ENCODE measurements at regions not wholly inside any gene's neighbourhood (a gene's known extent, or its start where the extent isn't known, plus 50 kb on each side); places are given as distances from the start of the nearest gene placed in this dataset.

DNA sequence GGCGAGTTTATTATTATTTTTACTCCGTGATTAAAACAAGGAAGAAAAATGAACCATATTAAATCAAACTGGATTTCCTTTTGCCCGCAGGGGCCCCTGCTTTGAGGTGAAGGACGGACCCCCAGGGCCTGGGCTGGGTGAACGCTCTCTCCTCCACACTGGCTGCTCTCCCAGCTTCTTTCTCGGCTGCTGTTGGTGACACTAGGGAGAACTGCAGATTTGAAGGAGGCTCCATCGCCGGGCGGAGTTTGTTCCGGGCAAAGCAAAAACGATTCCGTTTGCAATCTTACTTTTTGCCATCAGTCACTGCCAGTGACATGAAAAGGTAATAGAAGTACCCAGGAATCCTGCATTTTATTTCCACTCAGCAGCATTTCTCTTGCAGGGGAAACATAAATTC is 221.6 kb upstream of the SDK2 start:
- no peaks in the 10 kb centered on the region for H3K36me3 ChIP-seq (ENCODE audit: low read depth)
- TF ChIP-seq, protein P1, sequence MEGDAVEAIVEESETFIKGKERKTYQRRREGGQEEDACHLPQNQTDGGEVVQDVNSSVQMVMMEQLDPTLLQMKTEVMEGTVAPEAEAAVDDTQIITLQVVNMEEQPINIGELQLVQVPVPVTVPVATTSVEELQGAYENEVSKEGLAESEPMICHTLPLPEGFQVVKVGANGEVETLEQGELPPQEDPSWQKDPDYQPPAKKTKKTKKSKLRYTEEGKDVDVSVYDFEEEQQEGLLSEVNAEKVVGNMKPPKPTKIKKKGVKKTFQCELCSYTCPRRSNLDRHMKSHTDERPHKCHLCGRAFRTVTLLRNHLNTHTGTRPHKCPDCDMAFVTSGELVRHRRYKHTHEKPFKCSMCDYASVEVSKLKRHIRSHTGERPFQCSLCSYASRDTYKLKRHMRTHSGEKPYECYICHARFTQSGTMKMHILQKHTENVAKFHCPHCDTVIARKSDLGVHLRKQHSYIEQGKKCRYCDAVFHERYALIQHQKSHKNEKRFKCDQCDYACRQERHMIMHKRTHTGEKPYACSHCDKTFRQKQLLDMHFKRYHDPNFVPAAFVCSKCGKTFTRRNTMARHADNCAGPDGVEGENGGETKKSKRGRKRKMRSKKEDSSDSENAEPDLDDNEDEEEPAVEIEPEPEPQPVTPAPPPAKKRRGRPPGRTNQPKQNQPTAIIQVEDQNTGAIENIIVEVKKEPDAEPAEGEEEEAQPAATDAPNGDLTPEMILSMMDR (IDR thresholded peaks at IDR 0.05): no peak
- no peak overlapping the region for H3K4me3 ChIP-seq
- intact Hi-C loops (cut with DNase I, micrococcal nuclease): no loop called here
- H3K4me1 ChIP-seq (ENCODE audit: low read depth): peaks cover 5% of the 10 kb centered on the region
- H3K9me3 ChIP-seq: no peaks in the 10 kb centered on the region
- DNase-seq (no peak), ATAC-seq (no peak)

DNA sequence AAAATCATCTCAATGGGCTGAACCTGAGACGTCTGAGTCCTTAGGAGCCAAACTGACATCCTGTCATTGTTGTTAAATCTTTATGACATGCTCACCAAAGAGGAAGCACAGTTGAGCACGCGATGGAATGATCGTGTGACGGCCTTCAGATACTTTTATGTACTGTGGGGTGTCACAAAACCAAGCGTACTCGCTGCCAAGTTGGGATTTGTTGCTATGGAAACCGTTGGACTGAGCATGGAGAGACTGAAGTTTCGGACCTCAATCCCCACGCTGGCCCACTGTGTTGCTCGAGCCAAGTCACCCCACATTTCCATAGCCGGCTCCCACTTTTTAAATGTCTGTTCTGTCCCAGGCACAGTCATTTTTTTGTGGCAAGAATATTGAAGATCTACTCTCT is 222.8 kb upstream of the SDK2 start:
- H3K4me3 ChIP-seq: no peak overlapping the region
- TF ChIP-seq, protein P1 (IDR thresholded peaks at IDR 0.05): no peak
- DNase-seq: no peak
- no peak for ATAC-seq
- intact Hi-C loops (cut with DNase I, micrococcal nuclease): no loop called here
- H3K36me3 ChIP-seq (ENCODE audit: low read depth): no peaks in the 10 kb centered on the region
- H3K9me3 ChIP-seq: no peaks in the 10 kb centered on the region
- no peaks in the 10 kb centered on the region for H3K4me1 ChIP-seq (ENCODE audit: low read depth)

DNA sequence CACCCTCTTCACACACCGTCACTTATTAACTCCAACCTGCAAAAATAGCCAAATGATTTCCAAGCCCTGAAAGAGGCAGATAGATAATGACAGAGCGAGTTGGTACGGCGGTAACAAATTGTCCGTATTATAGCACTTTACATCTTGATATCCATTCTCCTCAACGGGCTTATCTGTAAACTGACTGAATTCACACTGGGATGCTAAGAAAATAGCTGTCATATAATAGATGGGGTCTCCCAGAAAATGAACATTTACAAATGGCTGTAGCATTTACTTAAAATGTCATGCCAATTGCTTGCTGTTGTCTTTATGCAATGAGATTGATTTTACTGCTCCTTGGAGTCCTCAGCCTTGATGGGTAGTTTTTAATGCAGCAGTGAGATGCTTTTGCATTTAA is 225.8 kb upstream of the SDK2 start:
- Histone ChIP-seq H3K9me3 (no peaks in the 10 kb centered on the region), H3K36me3 (ENCODE audit: low read depth) (no peaks in the 10 kb centered on the region), H3K4me3 (no peak overlapping the region), H3K4me1 (ENCODE audit: low read depth) (no peaks in the 10 kb centered on the region)
- ATAC-seq: no peak
- intact Hi-C loops (cut with DNase I, micrococcal nuclease): no loop called here
- TF ChIP-seq, protein P1 (IDR thresholded peaks at IDR 0.05): no peak
- DNase-seq: no peak

DNA sequence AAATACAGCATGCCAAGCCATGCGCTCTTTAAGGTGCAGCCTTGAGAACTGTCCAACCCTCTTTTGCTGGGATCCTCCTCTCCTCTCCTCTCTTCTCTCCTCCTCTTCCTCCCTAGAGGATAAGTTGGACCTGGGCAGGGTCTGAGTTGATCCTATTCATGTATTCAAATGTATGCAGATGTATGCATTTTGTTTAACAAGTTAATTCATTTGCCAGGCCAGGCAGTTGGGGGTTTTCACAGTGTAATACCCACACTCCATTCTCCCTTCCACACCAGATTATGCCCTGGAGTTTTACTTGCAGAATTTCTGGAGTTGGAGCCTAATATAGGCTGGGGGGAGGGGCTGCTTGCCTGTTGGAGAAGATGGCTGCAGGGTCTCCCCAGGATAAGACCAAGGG is 226.2 kb upstream of the SDK2 start:
- TF ChIP-seq, protein P1 (IDR thresholded peaks at IDR 0.05): no peak
- no peak for DNase-seq
- ATAC-seq: no peak
- H3K9me3 ChIP-seq: no peaks in the 10 kb centered on the region
- no peaks in the 10 kb centered on the region for H3K36me3 ChIP-seq (ENCODE audit: low read depth)
- intact Hi-C loops (cut with DNase I, micrococcal nuclease): no loop called here
- no peak overlapping the region for H3K4me3 ChIP-seq
- H3K4me1 ChIP-seq (ENCODE audit: low read depth): no peaks in the 10 kb centered on the region

DNA sequence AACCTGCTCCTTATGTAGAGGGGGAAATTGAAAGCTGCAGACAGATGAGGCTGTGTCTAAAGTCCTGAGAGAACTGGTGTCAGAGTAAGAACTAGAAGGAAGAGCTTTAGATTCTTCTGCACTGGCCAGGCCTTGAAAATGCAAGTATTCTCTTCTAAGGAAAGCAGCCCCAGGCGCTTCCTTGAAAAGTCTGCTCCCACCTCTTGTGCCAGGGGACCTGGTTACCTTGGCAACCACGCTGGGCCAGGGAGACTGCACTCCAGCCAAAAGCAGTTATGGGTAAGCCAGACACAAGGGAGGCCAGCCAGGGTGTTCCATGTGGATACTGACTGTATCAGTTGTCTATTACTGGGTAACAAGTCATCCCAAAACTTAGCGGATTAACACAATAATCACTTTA is 228.6 kb upstream of the SDK2 start:
- Histone ChIP-seq H3K36me3 (ENCODE audit: low read depth) (no peaks in the 10 kb centered on the region), H3K4me1 (ENCODE audit: low read depth) (no peaks in the 10 kb centered on the region), H3K9me3 (no peaks in the 10 kb centered on the region), H3K4me3 (no peak overlapping the region)
- DNase-seq (no peak), ATAC-seq (no peak)
- intact Hi-C loops (cut with DNase I, micrococcal nuclease): no loop called here
- TF ChIP-seq, protein P1 (IDR thresholded peaks at IDR 0.05): no peak

DNA sequence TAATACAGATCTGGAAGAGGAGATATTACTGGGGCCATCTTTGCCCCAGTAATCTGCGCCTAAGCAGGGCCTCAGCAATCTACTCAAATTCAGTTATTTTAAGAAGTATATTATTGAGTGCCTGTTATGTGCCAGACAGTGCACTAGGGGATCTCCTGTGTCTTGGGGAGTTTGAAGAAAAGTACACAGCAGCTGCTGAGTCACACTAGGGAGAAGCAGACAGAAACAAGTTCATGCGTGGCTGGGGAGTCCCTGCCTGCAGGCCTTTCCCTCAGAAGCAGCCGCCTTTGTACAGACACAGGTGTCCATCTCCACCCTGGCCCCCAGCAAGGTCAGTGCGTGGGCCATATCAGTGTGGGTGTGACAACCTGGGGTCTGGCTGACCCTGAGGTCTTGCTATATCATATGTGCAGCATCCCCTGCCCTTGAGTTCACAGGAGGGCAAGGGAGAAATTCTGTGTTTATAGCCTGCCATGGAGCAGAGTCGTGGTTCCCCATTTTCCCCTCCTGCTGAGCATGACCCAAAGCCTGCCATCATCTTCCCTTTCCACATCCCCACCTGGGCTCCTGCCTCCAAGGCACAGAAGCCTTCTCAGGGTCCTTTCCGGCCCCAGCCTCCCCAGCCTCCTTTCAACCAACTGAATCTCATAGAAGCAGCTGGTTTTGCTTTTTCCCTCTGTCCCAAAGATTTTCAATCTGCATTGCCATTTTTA is 229.9 kb upstream of the SDK2 start:
- intact Hi-C loops (cut with DNase I, micrococcal nuclease): no loop called here
- no peaks in the 10 kb centered on the region for H3K36me3 ChIP-seq (ENCODE audit: low read depth)
- TF ChIP-seq, protein P1 (IDR thresholded peaks at IDR 0.05): no peak
- H3K4me1 ChIP-seq (ENCODE audit: low read depth): no peaks in the 10 kb centered on the region
- H3K4me3 ChIP-seq: no peak overlapping the region
- H3K9me3 ChIP-seq: no peaks in the 10 kb centered on the region
- DNase-seq: no peak
- no peak for ATAC-seq
